Activated naive CD8-positive, alpha-beta T cell treated with anti-CD3 and anti-CD28 coated beads, Interleukin-2, amount 10 ng/mL, durations not matched to agents 7 days and 5 days (primary cell): ENCODE measurements at regions not wholly inside any gene's neighbourhood (a gene's known extent, or its start where the extent isn't known, plus 50 kb on each side); places are given as distances from the start of the nearest gene placed in this dataset.
A peak's percentile ranks its signal among the peaks of the same experiment; 100 is the strongest.

ENCODE experiments used
- ATAC-seq: fragments of 150-1000 bp; cut with Tn5 transposase; one replicate; pipeline ENCODE4 v1.10.0; 2021; ENCODE audit warnings: low read depth, moderate library complexity
- POLR2A ChIA-PET: fragments of 350-600 bp; sonication (Branson Sonifier 250); formaldehyde crosslinking; loops from one replicate; lab custom pipeline; 2021; ENCODE audit warnings: antibody characterized with exemption; lab: Charles Lee
- DNase-seq: peaks from one replicate; pipeline ENCODE4 v3.0.0; 2021
- H3K27ac Mint-ChIP-seq: one replicate; pipeline ENCODE4 v1.8.0; 2022; ENCODE audit warnings: mild to moderate bottlenecking, mixed read lengths
- H3K27me3 Mint-ChIP-seq: one replicate; pipeline ENCODE4 v1.8.0; 2022; ENCODE audit warnings: mild to moderate bottlenecking, moderate library complexity, mixed read lengths
- H3K36me3 Mint-ChIP-seq: one replicate; pipeline ENCODE4 v1.8.0; 2021; ENCODE audit warnings: mild to moderate bottlenecking, mixed read lengths
- H3K4me1 Mint-ChIP-seq: one replicate; pipeline ENCODE4 v1.8.0; 2021; ENCODE audit warnings: mixed read lengths
- H3K4me3 Mint-ChIP-seq: one replicate; pipeline ENCODE4 v1.8.0; 2022; ENCODE audit warnings: mild to moderate bottlenecking, moderate library complexity, mixed read lengths
- H3K9me3 Mint-ChIP-seq: one replicate; pipeline ENCODE4 v1.8.0; 2021; ENCODE audit warnings: mixed read lengths

DNA sequence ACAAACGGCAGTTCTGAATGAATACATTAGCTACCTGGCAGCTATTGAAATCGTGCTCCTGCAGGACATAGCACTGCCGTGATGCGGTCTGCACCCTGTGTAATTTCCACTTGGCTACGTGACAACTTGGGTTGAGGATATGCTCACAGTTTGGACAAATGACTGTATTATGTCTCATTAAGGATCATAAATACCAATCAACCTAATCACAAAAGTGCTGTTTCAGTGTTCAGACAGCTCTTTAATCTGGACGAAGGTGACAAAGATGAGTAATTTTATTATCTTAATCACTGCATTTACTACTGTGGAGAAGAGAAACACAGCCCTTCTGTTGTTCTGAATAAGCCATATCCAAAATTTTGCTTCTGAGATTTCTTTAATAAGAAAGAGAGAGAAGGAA, 210.8 kb upstream of the PFKP start:
- POLR2A ChIA-PET, result no interaction called here
- no peak overlapping the region for H3K27ac Mint-ChIP-seq
- no peaks in the 10 kb centered on the region for H3K36me3 Mint-ChIP-seq
- H3K9me3 Mint-ChIP-seq, result no peaks in the 10 kb centered on the region
- DNase-seq (no peak), ATAC-seq (no peak)
- no peaks in the 10 kb centered on the region for H3K4me1 Mint-ChIP-seq
- no peak overlapping the region for H3K4me3 Mint-ChIP-seq
- peaks cover 13% of the 10 kb centered on the region for H3K27me3 Mint-ChIP-seq

GRCh38 chr10:2852574-2853323, 214.6 kb upstream of the PFKP start:
- Mint-ChIP-seq H3K36me3 (no peaks in the 10 kb centered on the region), H3K27me3 (peaks cover 7% of the 10 kb centered on the region), H3K9me3 (no peaks in the 10 kb centered on the region), H3K4me1 (no peaks in the 10 kb centered on the region), H3K4me3 (no peak overlapping the region), H3K27ac (no peak overlapping the region)
- ATAC-seq (no peak), DNase-seq (no peak)
- POLR2A ChIA-PET, result no interaction called here

- H3K4me1 Mint-ChIP-seq, result no peaks in the 10 kb centered on the region
- POLR2A ChIA-PET, result no interaction called here
- ATAC-seq, result no peak
- DNase-seq, result no peak
- H3K27ac Mint-ChIP-seq, result no peak overlapping the region
- H3K4me3 Mint-ChIP-seq, result no peak overlapping the region
- H3K9me3 Mint-ChIP-seq, result no peaks in the 10 kb centered on the region
- H3K36me3 Mint-ChIP-seq, result no peaks in the 10 kb centered on the region
- peaks cover 7% of the 10 kb centered on the region for H3K27me3 Mint-ChIP-seq
These were observed 215.8 kb upstream of the PFKP start for GRCh38 chr10:2851566-2851965.

DNA sequence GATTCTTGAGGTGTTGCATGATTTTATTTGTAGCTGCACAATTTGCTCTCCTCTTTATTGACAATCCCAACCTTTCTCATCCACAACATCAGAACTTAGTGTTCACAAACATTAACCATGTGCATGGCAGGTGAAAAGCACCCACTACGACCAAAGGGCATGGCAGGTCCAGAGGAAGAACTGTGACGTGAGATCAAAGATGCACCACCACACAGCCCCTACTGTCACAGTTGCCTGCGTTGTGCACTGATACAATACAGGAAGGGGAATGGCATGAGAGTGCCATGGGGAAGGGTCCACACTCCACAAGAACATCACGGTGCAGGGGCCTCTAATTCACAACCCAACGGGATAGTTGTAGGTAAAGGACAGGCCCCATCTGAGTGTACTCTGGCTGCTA, 217.1 kb upstream of the PFKP start:
- Mint-ChIP-seq H3K4me3 (no peak overlapping the region), H3K27me3 (peaks cover 7% of the 10 kb centered on the region), H3K36me3 (no peaks in the 10 kb centered on the region), H3K9me3 (no peaks in the 10 kb centered on the region), H3K27ac (no peak overlapping the region), H3K4me1 (no peaks in the 10 kb centered on the region)
- DNase-seq, result no peak
- ATAC-seq, result no peak
- POLR2A ChIA-PET, result no interaction called here

GRCh38 chr10:2844925-2845324, 222.4 kb upstream of the PFKP start:
- ATAC-seq (no peak), DNase-seq (no peak)
- H3K27me3 Mint-ChIP-seq, result no peaks in the 10 kb centered on the region
- H3K4me1 Mint-ChIP-seq, result no peaks in the 10 kb centered on the region
- H3K9me3 Mint-ChIP-seq, result no peaks in the 10 kb centered on the region
- POLR2A ChIA-PET, result no interaction called here
- no peak overlapping the region for H3K4me3 Mint-ChIP-seq
- H3K27ac Mint-ChIP-seq, result no peak overlapping the region
- H3K36me3 Mint-ChIP-seq, result no peaks in the 10 kb centered on the region

- H3K9me3 Mint-ChIP-seq, result no peaks in the 10 kb centered on the region
- no peak for ATAC-seq
- H3K4me1 Mint-ChIP-seq, result no peaks in the 10 kb centered on the region
- no peak overlapping the region for H3K27ac Mint-ChIP-seq
- POLR2A ChIA-PET, result no interaction called here
- no peak overlapping the region for H3K4me3 Mint-ChIP-seq
- peak; percentile 37 for DNase-seq
- peaks cover 8% of the 10 kb centered on the region for H3K27me3 Mint-ChIP-seq
- no peaks in the 10 kb centered on the region for H3K36me3 Mint-ChIP-seq
These were observed 228.1 kb upstream of the PFKP start for GRCh38 chr10:2839081-2839725.

- POLR2A ChIA-PET, result no interaction called here
- H3K27ac Mint-ChIP-seq, result no peak overlapping the region
These were observed 229.7 kb upstream of the PFKP start for GRCh38 chr10:2837674-2838073.

DNA sequence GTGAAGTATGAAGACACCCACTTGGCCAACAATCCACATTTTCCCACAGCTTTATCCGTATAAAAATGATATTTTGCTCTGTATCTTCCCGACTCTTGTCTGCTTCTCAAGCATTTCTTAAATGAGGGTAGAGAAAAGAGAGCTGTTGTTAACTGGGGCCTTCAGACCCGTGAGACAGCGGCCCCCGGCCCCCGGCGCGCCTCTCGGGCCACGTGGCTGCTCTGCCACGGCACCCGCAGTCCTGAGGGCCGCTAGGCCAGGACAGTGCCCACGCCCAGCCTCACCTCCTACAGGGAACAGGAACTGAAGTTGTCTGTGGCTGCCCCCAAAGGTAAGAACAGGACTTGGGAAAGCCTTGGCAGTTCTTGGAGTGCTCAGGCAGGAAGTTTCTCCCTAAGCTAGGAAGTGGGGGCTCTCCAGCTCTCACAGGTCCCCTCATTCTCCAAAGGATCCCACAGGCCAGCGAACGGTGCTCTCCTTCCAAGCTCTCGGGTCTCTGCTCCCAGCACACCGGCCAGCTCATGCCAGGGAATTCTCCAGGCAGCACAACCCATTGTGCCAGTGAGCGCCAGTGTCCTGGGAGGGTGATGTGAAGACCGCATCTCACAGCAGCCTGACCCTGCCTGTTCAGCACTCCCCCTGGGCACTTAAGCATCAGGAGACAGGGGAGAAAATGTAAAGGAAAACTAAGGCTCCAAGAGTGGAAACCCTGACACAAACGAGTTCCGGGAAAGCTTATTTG, 230.3 kb upstream of the PFKP start:
- Mint-ChIP-seq H3K36me3 (no peaks in the 10 kb centered on the region), H3K27me3 (peaks cover 10% of the 10 kb centered on the region), H3K9me3 (no peaks in the 10 kb centered on the region), H3K4me3 (no peak overlapping the region), H3K27ac (no peak overlapping the region), H3K4me1 (no peaks in the 10 kb centered on the region)
- POLR2A ChIA-PET, result no interaction called here
- DNase-seq (no peak), ATAC-seq (no peak)

More at GRCh38 chr10:2837674-2838073, 229.7 kb upstream of the PFKP start:
- DNase-seq (no peak), ATAC-seq (no peak)
- H3K27me3 Mint-ChIP-seq, result peaks cover 10% of the 10 kb centered on the region
- H3K36me3 Mint-ChIP-seq, result no peaks in the 10 kb centered on the region
- H3K4me3 Mint-ChIP-seq, result no peak overlapping the region
- H3K9me3 Mint-ChIP-seq, result no peaks in the 10 kb centered on the region
- no peaks in the 10 kb centered on the region for H3K4me1 Mint-ChIP-seq

GRCh38 chr10:2834214-2834613, 233.1 kb upstream of the PFKP start:
- POLR2A ChIA-PET, result no interaction called here
- ATAC-seq, result no peak
- Mint-ChIP-seq H3K27me3 (peaks cover 10% of the 10 kb centered on the region), H3K4me3 (no peak overlapping the region), H3K9me3 (no peaks in the 10 kb centered on the region), H3K36me3 (no peaks in the 10 kb centered on the region), H3K27ac (no peak overlapping the region), H3K4me1 (no peaks in the 10 kb centered on the region)
- no peak for DNase-seq

GRCh38 chr10:2831509-2831908, 235.8 kb upstream of the PFKP start:
- Mint-ChIP-seq H3K4me3 (no peak overlapping the region), H3K27ac (no peak overlapping the region), H3K4me1 (no peaks in the 10 kb centered on the region), H3K27me3 (peaks cover 6% of the 10 kb centered on the region), H3K9me3 (no peaks in the 10 kb centered on the region), H3K36me3 (no peaks in the 10 kb centered on the region)
- no peak for ATAC-seq
- DNase-seq, result no peak
- POLR2A ChIA-PET, result no interaction called here

GRCh38 chr10:2828741-2829140, 238.6 kb upstream of the PFKP start:
- DNase-seq (no peak), ATAC-seq (no peak)
- H3K36me3 Mint-ChIP-seq, result no peaks in the 10 kb centered on the region
- no peaks in the 10 kb centered on the region for H3K9me3 Mint-ChIP-seq
- no peaks in the 10 kb centered on the region for H3K4me1 Mint-ChIP-seq
- peaks cover 2% of the 10 kb centered on the region for H3K27me3 Mint-ChIP-seq
- POLR2A ChIA-PET, result no interaction called here
- no peak overlapping the region for H3K27ac Mint-ChIP-seq
- H3K4me3 Mint-ChIP-seq, result no peak overlapping the region

DNA sequence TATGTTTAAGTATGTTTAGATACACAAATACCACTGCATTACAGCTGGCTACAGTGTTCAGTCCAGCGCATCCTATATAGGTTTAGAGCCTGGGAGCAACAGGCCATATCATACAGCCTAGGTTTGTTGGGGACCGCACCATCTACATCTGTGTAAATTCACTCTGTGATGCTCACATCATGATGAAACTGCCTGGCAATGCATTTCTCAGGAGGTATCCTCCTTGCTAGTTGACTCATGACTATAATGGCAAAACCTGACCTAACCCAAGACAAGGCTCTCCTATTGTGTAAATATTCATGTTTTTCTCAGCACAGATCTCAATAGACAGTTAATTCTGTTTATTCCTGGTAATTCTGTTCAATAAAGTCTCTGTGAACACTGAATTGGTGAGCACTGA, 240.7 kb upstream of the PFKP start:
- ATAC-seq (no peak), DNase-seq (no peak)
- Mint-ChIP-seq H3K36me3 (no peaks in the 10 kb centered on the region), H3K27me3 (no peaks in the 10 kb centered on the region), H3K9me3 (no peaks in the 10 kb centered on the region), H3K4me1 (no peaks in the 10 kb centered on the region), H3K27ac (no peak overlapping the region), H3K4me3 (no peak overlapping the region)
- POLR2A ChIA-PET, result no interaction called here

- H3K27ac Mint-ChIP-seq, result no peak overlapping the region
- no peak overlapping the region for H3K4me3 Mint-ChIP-seq
- no peak for ATAC-seq
- no peak for DNase-seq
- H3K9me3 Mint-ChIP-seq, result no peaks in the 10 kb centered on the region
- no peaks in the 10 kb centered on the region for H3K27me3 Mint-ChIP-seq
- POLR2A ChIA-PET, result no interaction called here
- no peaks in the 10 kb centered on the region for H3K36me3 Mint-ChIP-seq
- H3K4me1 Mint-ChIP-seq, result no peaks in the 10 kb centered on the region
These were observed 241.5 kb upstream of the PFKP start for GRCh38 chr10:2825841-2826240.
